Left ventricle myocardium inferior (tissue), 1 donor: ENCODE measurements at regions not wholly inside any gene's neighbourhood (a gene's known extent, or its start where the extent isn't known, plus 50 kb on each side); places are given as distances from the start of the nearest gene placed in this dataset.
"Not testable (repeated sequence)": the region's sequence is repeated elsewhere in the genome, so short reads cannot be mapped to it uniquely, and the experiment has no call there.

Experiments
- DNase-seq: peaks from one replicate; pipeline ENCODE4 v3.0.0-alpha.2; 2020
- H3K27ac ChIP-seq: fragments of 200-600 bp; replicated peaks from 2 replicates; pipeline ENCODE4 v1.8.0; 2021
- H3K27me3 ChIP-seq: fragments of 200-600 bp; 2 replicates; pipeline ENCODE4 v1.8.0; 2021; ENCODE audit warnings: low read depth
- H3K36me3 ChIP-seq: fragments of 200-600 bp; 2 replicates; pipeline ENCODE4 v1.8.0; 2021
- H3K4me1 ChIP-seq: fragments of 200-600 bp; 2 replicates; pipeline ENCODE4 v1.8.0; 2021
- H3K4me3 ChIP-seq: fragments of 200-600 bp; 2 replicates; pipeline ENCODE4 v1.8.0; 2021; ENCODE audit warnings: mild to moderate bottlenecking, moderate library complexity
- H3K9me3 ChIP-seq: fragments of 200-600 bp; replicated peaks from 2 replicates; pipeline ENCODE4 v1.8.0; 2021
- CTCF ChIP-seq: fragments of 200-600 bp; IDR thresholded peaks from 2 replicates; pipeline ENCODE4 v1.8.0; 2021; ENCODE audit warnings: antibody characterized with exemption, mild to moderate bottlenecking, borderline replicate concordance
- intact Hi-C: fragments of 100-400 bp; cut with micrococcal nuclease; formaldehyde crosslinking; loops from one replicate; pipeline ENCODE4 v1.11.0; 2022
- donor health status: DM: no; HTN: yes; CAD: no; lungs with severe emphysema.

- H3K9me3 ChIP-seq, intact Hi-C loops, H3K36me3 ChIP-seq, H3K27ac ChIP-seq, H3K4me3 ChIP-seq, H3K4me1 ChIP-seq, H3K27me3 ChIP-seq, DNase-seq: not testable (repeated sequence)
These were observed 156.2 kb upstream of the CDK13 start for GRCh38 chr7:39793851-39794250.

DNA sequence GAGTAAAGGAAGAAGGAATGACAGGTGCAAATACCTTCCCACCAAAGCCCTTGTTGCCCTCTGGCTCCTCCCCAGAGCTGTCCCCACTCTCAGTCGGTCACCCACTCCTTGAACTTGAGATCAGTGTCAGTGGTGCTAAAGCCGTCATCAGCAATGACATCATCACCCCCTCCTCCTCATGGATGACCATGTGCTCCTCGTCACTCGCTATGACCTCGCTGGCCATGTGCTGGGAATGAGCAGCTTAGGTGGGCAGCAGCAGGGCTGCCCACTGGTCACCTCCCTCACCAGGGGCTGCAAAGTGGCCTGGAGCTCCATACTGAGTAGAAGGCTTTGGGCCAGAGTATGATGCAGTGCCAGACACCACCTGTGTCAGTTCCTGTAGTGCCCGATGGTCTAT lies 153.1 kb upstream of the CDK13 start:
- H3K4me3 ChIP-seq, H3K36me3 ChIP-seq, H3K9me3 ChIP-seq, H3K27me3 ChIP-seq, intact Hi-C loops, DNase-seq, H3K27ac ChIP-seq, H3K4me1 ChIP-seq: not testable (repeated sequence)

GRCh38 chr7:39798077-39798476 lies 152.0 kb upstream of the CDK13 start:
- H3K27me3 ChIP-seq, H3K36me3 ChIP-seq, H3K9me3 ChIP-seq, DNase-seq, H3K4me3 ChIP-seq, H3K27ac ChIP-seq, H3K4me1 ChIP-seq, intact Hi-C loops: not testable (repeated sequence)

DNA sequence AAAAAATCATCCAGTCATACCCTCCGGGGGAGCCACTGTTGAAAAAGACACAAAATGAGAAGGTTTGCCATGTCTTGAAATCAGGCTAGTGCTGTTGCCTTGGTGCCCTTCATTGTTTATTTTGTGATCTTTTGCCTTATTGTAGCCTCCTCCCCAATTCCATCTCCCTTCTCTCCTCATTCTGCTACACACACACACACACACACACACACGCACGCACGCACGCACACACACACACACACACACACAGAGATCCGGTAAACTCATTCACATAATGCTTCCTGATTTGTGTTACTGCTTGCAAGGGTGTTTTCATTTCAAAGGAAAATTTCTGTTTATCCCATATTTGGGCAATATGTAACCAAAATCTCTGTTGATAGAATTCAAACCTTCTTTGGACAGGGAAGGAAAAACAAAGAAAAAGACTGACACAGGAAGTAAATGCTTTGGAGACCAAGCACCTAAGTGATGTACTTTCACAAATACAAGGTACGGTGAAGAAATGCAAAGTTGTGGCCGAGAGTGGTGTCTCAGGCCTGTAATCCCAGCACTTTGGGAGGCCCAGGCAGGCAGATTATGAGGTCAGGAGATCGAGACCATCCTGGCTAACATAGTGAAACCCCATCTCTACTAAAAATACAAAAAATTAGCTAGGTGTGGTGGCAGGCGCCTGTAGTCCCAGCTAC lies 141.1 kb upstream of the CDK13 start:
- Histone ChIP-seq H3K27me3 (no peaks in the 10 kb centered on the region), H3K4me3 (no peak overlapping the region), H3K27ac (no peak overlapping the region), H3K4me1 (peaks cover 6% of the 10 kb centered on the region), H3K9me3 (no peaks in the 10 kb centered on the region), H3K36me3 (no peaks in the 10 kb centered on the region)
- no peak for DNase-seq
- intact Hi-C loops, result no loop called here
- TF ChIP-seq CTCF, result no peak

- no peak overlapping the region for H3K27ac ChIP-seq
- intact Hi-C loops, result no loop called here
- no peaks in the 10 kb centered on the region for H3K9me3 ChIP-seq
- no peaks in the 10 kb centered on the region for H3K27me3 ChIP-seq
- no peak for DNase-seq
- no peak for TF ChIP-seq CTCF
- no peak overlapping the region for H3K4me3 ChIP-seq
- peaks cover 6% of the 10 kb centered on the region for H3K4me1 ChIP-seq
- H3K36me3 ChIP-seq, result no peaks in the 10 kb centered on the region
These were observed 139.8 kb upstream of the CDK13 start for GRCh38 chr7:39810204-39810642.

DNA sequence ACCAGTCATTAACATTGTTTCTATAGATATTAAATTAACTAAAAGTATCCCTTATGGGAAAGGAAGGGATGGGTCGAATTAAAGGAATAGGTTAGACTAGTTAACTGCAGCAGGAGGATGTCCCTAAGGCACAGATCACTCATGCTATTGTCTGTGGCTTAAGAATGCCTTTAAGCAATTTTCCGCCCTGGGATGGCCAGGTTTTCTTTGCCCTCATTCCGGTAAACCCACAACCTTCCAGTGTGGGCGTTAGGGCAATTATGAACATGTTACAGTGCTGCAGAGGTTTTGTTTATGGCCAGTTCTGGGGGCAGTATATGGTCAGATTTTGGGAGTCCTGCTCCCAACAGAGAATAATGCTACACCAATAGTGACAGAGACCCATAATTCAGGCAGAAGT lies 139.3 kb upstream of the CDK13 start:
- Histone ChIP-seq H3K9me3 (no peaks in the 10 kb centered on the region), H3K27ac (no peak overlapping the region), H3K36me3 (no peaks in the 10 kb centered on the region), H3K4me1 (peaks cover 9% of the 10 kb centered on the region), H3K27me3 (no peaks in the 10 kb centered on the region), H3K4me3 (no peak overlapping the region)
- intact Hi-C loops, result no loop called here
- no peak for TF ChIP-seq CTCF
- DNase-seq, result no peak

- no peaks in the 10 kb centered on the region for H3K36me3 ChIP-seq
- no peaks in the 10 kb centered on the region for H3K27me3 ChIP-seq
- DNase-seq, result no peak
- TF ChIP-seq CTCF, result no peak
- no peak overlapping the region for H3K4me3 ChIP-seq
- intact Hi-C loops, result no loop called here
- no peak overlapping the region for H3K27ac ChIP-seq
- H3K4me1 ChIP-seq, result peaks cover 14% of the 10 kb centered on the region
- H3K9me3 ChIP-seq, result no peaks in the 10 kb centered on the region
These were observed 138.9 kb upstream of the CDK13 start for GRCh38 chr7:39811161-39811614.
